ENCODE measurements at regions not wholly inside any gene's neighbourhood (a gene's known extent, or its start where the extent isn't known, plus 50 kb on each side); places are given as distances from the start of the nearest gene placed in this dataset.

DNA sequence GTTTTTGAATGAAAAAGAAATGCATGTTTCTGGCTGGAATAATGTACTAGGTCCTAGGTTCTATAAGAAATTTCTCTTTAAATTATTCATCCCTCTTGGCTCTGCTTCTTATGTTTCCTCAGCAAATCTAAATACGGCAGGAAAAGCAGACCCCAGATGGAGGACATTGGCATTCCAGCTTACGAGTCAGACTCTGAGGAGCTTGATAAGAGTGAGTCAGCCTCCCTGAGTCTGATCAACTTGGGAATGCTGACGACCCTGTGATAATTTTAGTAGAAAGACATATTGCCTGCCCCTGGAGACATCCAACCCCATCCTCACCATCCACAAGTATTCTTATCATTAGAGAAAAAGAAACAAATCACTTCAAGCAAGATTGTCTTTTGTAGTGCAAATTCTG is 509.7 kb upstream of the MARCKS start:
- H3K4me3 ChIP-seq (replicated peaks in 1 of 2; ENCODE audit: low read depth in 2 of 2, low read length in 2 of 2) = no peak overlapping the region
- DNase-seq (ENCODE audit: low read depth in 2 of 2) = peak; percentile 19 to 47
- TF ChIP-seq CTCF (IDR thresholded peaks at IDR 0.05; ENCODE audit: low read depth, low read length) = no peak

- peak; percentile 27 to 42 for DNase-seq (ENCODE audit: low read depth in 2 of 2)
- H3K4me3 ChIP-seq (replicated peaks in 1 of 2; ENCODE audit: low read depth in 2 of 2, low read length in 2 of 2) = no peak overlapping the region
- no peak for TF ChIP-seq CTCF (IDR thresholded peaks at IDR 0.05; ENCODE audit: low read depth, low read length)
Observed at GRCh38 chr6:113350461-113350860, 506.7 kb upstream of the MARCKS start.

GRCh38 chr6:113351173-113351834 is 505.8 kb upstream of the MARCKS start:
- TF ChIP-seq CTCF (IDR thresholded peaks at IDR 0.05; ENCODE audit: low read depth, low read length) = no peak
- no peak overlapping the region for H3K4me3 ChIP-seq (replicated peaks in 1 of 2; ENCODE audit: low read depth in 2 of 2, low read length in 2 of 2)
- DNase-seq (ENCODE audit: low read depth in 2 of 2) = peak; percentile 61 to 71

- peak; percentile 72 to 87 for DNase-seq (ENCODE audit: low read depth in 2 of 2)
- TF ChIP-seq CTCF (IDR thresholded peaks at IDR 0.05; ENCODE audit: low read depth, low read length) = no peak
- H3K4me3 ChIP-seq (replicated peaks in 1 of 2; ENCODE audit: low read depth in 2 of 2, low read length in 2 of 2) = no peak overlapping the region
Observed at GRCh38 chr6:113352029-113352801, 504.9 kb upstream of the MARCKS start.

GRCh38 chr6:113352831-113353230 is 504.3 kb upstream of the MARCKS start:
- TF ChIP-seq CTCF (IDR thresholded peaks at IDR 0.05; ENCODE audit: low read depth, low read length) = no peak
- H3K4me3 ChIP-seq (replicated peaks in 1 of 2; ENCODE audit: low read depth in 2 of 2, low read length in 2 of 2) = no peak overlapping the region
- DNase-seq (ENCODE audit: low read depth in 2 of 2) = no peak

DNA sequence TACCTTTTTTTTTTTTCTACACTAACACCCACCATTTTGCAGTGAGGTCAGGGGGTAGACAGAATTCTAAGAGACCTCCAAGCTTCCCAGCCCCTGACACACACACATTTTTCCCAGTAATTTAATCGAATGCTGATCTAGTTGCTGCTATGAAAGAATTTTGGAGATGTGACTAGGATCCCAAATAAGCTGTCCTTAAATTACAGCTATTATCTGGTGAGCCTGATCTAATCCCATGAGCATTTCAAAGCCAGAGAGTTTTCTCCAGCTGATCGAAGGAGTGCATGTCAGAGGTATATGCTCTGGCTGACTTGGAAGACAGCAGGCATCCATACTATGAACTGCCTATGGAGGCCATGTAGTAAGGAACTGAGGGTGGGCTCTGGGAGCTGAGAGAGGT is 503.8 kb upstream of the MARCKS start:
- no peak for DNase-seq (ENCODE audit: low read depth in 2 of 2)
- no peak for TF ChIP-seq CTCF (IDR thresholded peaks at IDR 0.05; ENCODE audit: low read depth, low read length)
- no peak overlapping the region for H3K4me3 ChIP-seq (replicated peaks in 1 of 2; ENCODE audit: low read depth in 2 of 2, low read length in 2 of 2)

Measured in cardiac fibroblast (primary cell).